Keratinocyte (primary cell): ENCODE measurements at regions not wholly inside any gene's neighbourhood (a gene's known extent, or its start where the extent isn't known, plus 50 kb on each side); places are given as distances from the start of the nearest gene placed in this dataset.

Experiments used
- DNase-seq: peaks from one replicate; pipeline ENCODE4 v3.0.0-alpha.2; 2011; ENCODE audit warnings: low read depth, missing footprints, low spot score
- FAIRE-seq: peaks from 2 replicates; lab custom pipeline; 2011; peaks lifted over from hg19 to GRCh38; lab: Jason Lieb, UNC
- H2AFZ ChIP-seq: 2 replicates; pipeline ENCODE4 v1.6.0; 2012; ENCODE audit warnings: low read length, control low read depth, inconsistent platforms; ENCODE audit not compliant: control insufficient read depth
- H3K27ac ChIP-seq: 2 replicates; pipeline ENCODE4 v1.5.1; 2011; ENCODE audit warnings: low read length; ENCODE audit not compliant: control insufficient read depth, insufficient read depth
- H3K27me3 ChIP-seq: 3 replicates; pipeline ENCODE4 v1.6.0; 2011; ENCODE audit warnings: low read length; ENCODE audit not compliant: control insufficient read depth, insufficient read depth; ENCODE audit errors: extremely low read depth
- H3K36me3 ChIP-seq, 2 experiments: 2 replicates in 1 of 2; 3 replicates in 1 of 2; pipeline ENCODE4 v1.5.1; 2011; ENCODE audit warnings: low read length in 2 of 2, mild to moderate bottlenecking in 1 of 2; ENCODE audit not compliant: control insufficient read depth in 2 of 2, insufficient read depth in 2 of 2; ENCODE audit errors: extremely low read depth in 1 of 2
- H3K4me1 ChIP-seq: 3 replicates; pipeline ENCODE4 v1.5.1; 2011; ENCODE audit warnings: low read length; ENCODE audit not compliant: control insufficient read depth, insufficient read depth; ENCODE audit errors: extremely low read depth
- H3K4me2 ChIP-seq: 3 replicates; pipeline ENCODE4 v1.6.0; 2011; ENCODE audit warnings: low read depth, low read length; ENCODE audit not compliant: control insufficient read depth, insufficient read depth; ENCODE audit errors: extremely low read depth
- H3K4me3 ChIP-seq, 3 experiments: fragments of 200-600 bp in 1 of 3; sonication (generic) in 1 of 3; 2 replicates in 2 of 3; 3 replicates in 1 of 3; pipeline ENCODE4 v1.5.1; 2011 to 2016; ENCODE audit warnings: low read length in 3 of 3, mild to moderate bottlenecking in 3 of 3, control low read depth in 2 of 3, inconsistent platforms in 1 of 3, low read depth in 1 of 3, mixed read lengths in 1 of 3, mixed run types in 1 of 3, moderate library complexity in 1 of 3; ENCODE audit not compliant: control insufficient read depth in 2 of 3, insufficient read depth in 2 of 3; ENCODE audit errors: extremely low read depth in 1 of 3
- H3K79me2 ChIP-seq: 2 replicates; pipeline ENCODE4 v1.6.0; 2012; ENCODE audit warnings: low read length; ENCODE audit not compliant: control insufficient read depth, insufficient read depth
- H3K9ac ChIP-seq: 3 replicates; pipeline ENCODE4 v1.6.0; 2011; ENCODE audit warnings: low read length; ENCODE audit not compliant: control insufficient read depth, insufficient read depth; ENCODE audit errors: extremely low read depth
- H3K9me1 ChIP-seq: 3 replicates; pipeline ENCODE4 v1.6.0; 2011; ENCODE audit warnings: low read length; ENCODE audit not compliant: control insufficient read depth, insufficient read depth; ENCODE audit errors: extremely low read depth
- H3K9me3 ChIP-seq: 2 replicates; pipeline ENCODE4 v1.5.1; 2012; ENCODE audit warnings: low read depth, low read length; ENCODE audit not compliant: control insufficient read depth
- H4K20me1 ChIP-seq: 3 replicates; pipeline ENCODE4 v1.6.0; 2011; ENCODE audit warnings: low read length; ENCODE audit not compliant: control insufficient read depth, insufficient read depth; ENCODE audit errors: extremely low read depth
- CTCF ChIP-seq, 3 experiments: IDR thresholded peaks in 1 of 3; conservative IDR thresholded peaks in 1 of 3; optimal IDR thresholded peaks in 1 of 3; 2 replicates in 2 of 3; 3 replicates in 1 of 3; pipeline versions ENCODE3 to v1.5.1; 2011; ENCODE audit warnings: low read length in 3 of 3, mild to moderate bottlenecking in 3 of 3, moderate library complexity in 2 of 3, control low read depth in 1 of 3, inconsistent platforms in 1 of 3; ENCODE audit not compliant: insufficient read depth in 2 of 3; ENCODE audit errors: extremely low read depth in 1 of 3
- EZH2 ChIP-seq: IDR thresholded peaks from one replicate; pipeline ENCODE4 v1.6.1; 2012; ENCODE audit warnings: inconsistent platforms, mild to moderate bottlenecking, low read length, moderate library complexity
- dilution Hi-C: fragments of 300-500 bp; cut with MboI; formaldehyde crosslinking; loops from one replicate; pipeline ENCODE4 v1.7.0; 2020; ENCODE audit warnings: low sequenced_read_pairs; ENCODE audit not compliant: extremely low pct_ligation_motif_present

- FAIRE-seq (peak; percentile 56), DNase-seq (no peak)
- Histone ChIP-seq H3K4me1 (peaks cover 41% of the 10 kb centered on the region), H3K9me1 (no peaks in the 10 kb centered on the region), H2AFZ (no peak overlapping the region), H3K27ac (peak overlapping the region; percentile 99), H3K4me2 (peak overlapping the region; percentile 75), H3K9me3 (no peaks in the 10 kb centered on the region), H3K4me3 (peak overlapping the region in 1 of 3 experiments; percentile 35), H4K20me1 (no peaks in the 10 kb centered on the region), H3K36me3 (no peaks in the 10 kb centered on the region), H3K27me3 (no peaks in the 10 kb centered on the region), H3K9ac (peak overlapping the region; percentile 73), H3K79me2 (no peaks in the 10 kb centered on the region)
- dilution Hi-C loops, result no loop called here
- TF ChIP-seq CTCF (optimal IDR thresholded peaks at IDR 0.05 in 1 of 3, IDR thresholded peaks at IDR 0.05 in 1 of 3, conservative IDR thresholded peaks at IDR 0.05 in 1 of 3; ENCODE audit: extremely low read depth in 1 of 3, insufficient read depth in 2 of 3, low read length in 3 of 3), result no peak
- TF ChIP-seq EZH2, result no peak
Measured at GRCh38 chr13:44301639-44302015, 72.0 kb upstream of the SERP2 start.

- H3K36me3 ChIP-seq, result no peaks in the 10 kb centered on the region
- H4K20me1 ChIP-seq, result no peaks in the 10 kb centered on the region
- H3K4me3 ChIP-seq, result no peak overlapping the region
- no peaks in the 10 kb centered on the region for H3K79me2 ChIP-seq
- FAIRE-seq (peak; percentile 36), DNase-seq (no peak)
- H3K4me2 ChIP-seq, result peak overlapping the region; percentile 75
- dilution Hi-C loops, result no loop called here
- no peaks in the 10 kb centered on the region for H3K9me3 ChIP-seq
- H3K27me3 ChIP-seq, result no peaks in the 10 kb centered on the region
- no peaks in the 10 kb centered on the region for H3K9me1 ChIP-seq
- no peak overlapping the region for H2AFZ ChIP-seq
- H3K27ac ChIP-seq, result peak overlapping the region; percentile 99
- no peak overlapping the region for H3K9ac ChIP-seq
- peaks cover 47% of the 10 kb centered on the region for H3K4me1 ChIP-seq
- TF ChIP-seq EZH2 (no peak), CTCF (optimal IDR thresholded peaks at IDR 0.05 in 1 of 3, IDR thresholded peaks at IDR 0.05 in 1 of 3, conservative IDR thresholded peaks at IDR 0.05 in 1 of 3; ENCODE audit: extremely low read depth in 1 of 3, insufficient read depth in 2 of 3, low read length in 3 of 3) (no peak)
Measured at GRCh38 chr13:44302233-44302632, 71.4 kb upstream of the SERP2 start.
